ENCODE measurements at regions not wholly inside any gene's neighbourhood (a gene's known extent, or its start where the extent isn't known, plus 50 kb on each side); places are given as distances from the start of the nearest gene placed in this dataset.

DNA sequence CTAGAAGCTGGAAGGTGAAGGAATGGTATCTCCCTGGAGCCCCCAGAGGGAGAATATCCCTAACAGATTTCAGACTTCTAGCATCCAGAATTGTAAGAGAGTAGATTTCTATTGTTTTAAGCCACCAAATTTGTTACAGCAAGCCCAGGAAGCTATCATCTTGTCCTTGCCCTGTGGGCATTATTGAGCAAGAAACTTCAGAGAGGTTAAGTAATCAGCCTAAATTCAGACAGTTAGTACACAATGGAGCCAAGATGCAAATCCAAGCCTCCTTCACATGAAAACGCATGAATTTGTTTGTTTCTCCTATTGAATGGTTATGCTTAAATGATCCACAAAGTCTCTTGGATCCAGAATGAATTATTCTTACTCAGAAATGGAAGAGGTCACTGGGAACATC lies 55.2 kb upstream of the TRIB2 start:
- no peak for DNase-seq

- no peak for DNase-seq
Observed at GRCh38 chr2:12663306-12664037, 53.3 kb upstream of the TRIB2 start.

- no peak for DNase-seq
Observed at GRCh38 chr2:12665334-12665733, 51.4 kb upstream of the TRIB2 start.

GRCh38 chr2:12666445-12666844 lies 50.3 kb upstream of the TRIB2 start:
- DNase-seq = no peak

Measured in NCI-H1436 treated with DMSO at 0.1 percent for 48 hours (cell line).